GM15510 (cell line): ENCODE measurements at regions not wholly inside any gene's neighbourhood (a gene's known extent, or its start where the extent isn't known, plus 50 kb on each side); places are given as distances from the start of the nearest gene placed in this dataset.

ENCODE experiments used
- POLR2A ChIP-seq: IDR thresholded peaks from 3 replicates; pipeline ENCODE4 v1.6.1; 2011; ENCODE audit warnings: borderline replicate concordance; ENCODE audit not compliant: insufficient read length; ENCODE audit errors: extremely low read depth

- peak; percentile 78 for TF ChIP-seq POLR2A
Measured at GRCh38 chr19:27793644-27794493, 1419.1 kb downstream of the UQCRFS1 start.

GRCh38 chr19:27793128-27793643, 1419.8 kb downstream of the UQCRFS1 start:
- TF ChIP-seq POLR2A = no peak

- TF ChIP-seq POLR2A = no peak
Measured at GRCh38 chr19:27792576-27793127, 1420.3 kb downstream of the UQCRFS1 start.

- no peak for TF ChIP-seq POLR2A
Measured at GRCh38 chr19:27780367-27781075, 1432.4 kb downstream of the UQCRFS1 start.

GRCh38 chr19:27779954-27780353, 1433.0 kb downstream of the UQCRFS1 start:
- TF ChIP-seq POLR2A = no peak

- TF ChIP-seq POLR2A = no peak
Measured at GRCh38 chr19:27777726-27778125, 1435.2 kb downstream of the UQCRFS1 start.

GRCh38 chr19:27777242-27777641, 1435.7 kb downstream of the UQCRFS1 start:
- TF ChIP-seq POLR2A = no peak

GRCh38 chr19:27776524-27776923, 1436.4 kb downstream of the UQCRFS1 start:
- no peak for TF ChIP-seq POLR2A

GRCh38 chr19:27776020-27776419, 1436.9 kb downstream of the UQCRFS1 start:
- no peak for TF ChIP-seq POLR2A

- TF ChIP-seq POLR2A = no peak
Measured at GRCh38 chr19:27775395-27775794, 1437.6 kb downstream of the UQCRFS1 start.

GRCh38 chr19:27774827-27775226, 1438.1 kb downstream of the UQCRFS1 start:
- no peak for TF ChIP-seq POLR2A

- no peak for TF ChIP-seq POLR2A
Measured at GRCh38 chr19:27774337-27774736, 1438.6 kb downstream of the UQCRFS1 start.

GRCh38 chr19:27773318-27774094, 1439.4 kb downstream of the UQCRFS1 start:
- no peak for TF ChIP-seq POLR2A

- TF ChIP-seq POLR2A = no peak
Measured at GRCh38 chr19:27772059-27772458, 1440.9 kb downstream of the UQCRFS1 start.
